Fibroblast of lung (primary cell): ENCODE measurements at regions not wholly inside any gene's neighbourhood (a gene's known extent, or its start where the extent isn't known, plus 50 kb on each side); places are given as distances from the start of the nearest gene placed in this dataset.

Source experiments
- DNase-seq, 2 donors: peaks; one replicate each; pipeline versions ENCODE4 v3.0.0 to v3.0.0-alpha.2; 2010; ENCODE audit warnings: low read depth in 2 of 2
- H2AFZ ChIP-seq: 2 replicates; pipeline ENCODE4 v1.5.1; 2012; ENCODE audit warnings: low read length, control low read depth, inconsistent platforms
- H3K27ac ChIP-seq: 2 replicates; pipeline ENCODE4 v1.5.1; 2011; ENCODE audit warnings: low read length, control low read depth; ENCODE audit not compliant: insufficient read depth
- H3K27me3 ChIP-seq: 2 replicates; pipeline ENCODE4 v1.5.1; 2011; ENCODE audit warnings: mild to moderate bottlenecking, low read length; ENCODE audit not compliant: control insufficient read depth, insufficient read depth
- H3K36me3 ChIP-seq: 2 replicates; pipeline ENCODE4 v1.5.1; 2011; ENCODE audit warnings: low read length; ENCODE audit not compliant: control insufficient read depth, insufficient read depth
- H3K4me1 ChIP-seq: 2 replicates; pipeline ENCODE4 v1.5.1; 2011; ENCODE audit warnings: low read length; ENCODE audit not compliant: control insufficient read depth, insufficient read depth; ENCODE audit errors: extremely low read depth
- H3K4me2 ChIP-seq: 2 replicates; pipeline ENCODE4 v1.5.1; 2011; ENCODE audit warnings: low read length, control low read depth; ENCODE audit not compliant: insufficient read depth; ENCODE audit errors: extremely low read depth
- H3K4me3 ChIP-seq, 4 experiments: fragments of 200-600 bp in 1 of 4; sonication (generic) in 1 of 4; replicated peaks in 1 of 4; 2 replicates each; pipeline ENCODE4 v1.5.1; 2011 to 2016; ENCODE audit warnings: low read length in 4 of 4, low read depth in 3 of 4, mild to moderate bottlenecking in 3 of 4, control low read depth in 2 of 4, inconsistent platforms in 1 of 4, mixed read lengths in 1 of 4; ENCODE audit not compliant: insufficient read depth in 1 of 4; ENCODE audit errors: control extremely low read depth in 1 of 4
- H3K79me2 ChIP-seq: 2 replicates; pipeline ENCODE4 v1.5.1; 2012; ENCODE audit warnings: mild to moderate bottlenecking, low read length, inconsistent platforms; ENCODE audit not compliant: control insufficient read depth, insufficient read depth
- H3K9ac ChIP-seq: 2 replicates; pipeline ENCODE4 v1.5.1; 2011; ENCODE audit warnings: mild to moderate bottlenecking, low read length, control low read depth; ENCODE audit not compliant: insufficient read depth
- H3K9me3 ChIP-seq: 2 replicates; pipeline ENCODE4 v1.5.1; 2012; ENCODE audit warnings: low read depth, low read length; ENCODE audit not compliant: control insufficient read depth, insufficient read depth
- H4K20me1 ChIP-seq: 2 replicates; pipeline ENCODE4 v1.5.1; 2011; ENCODE audit warnings: low read length; ENCODE audit not compliant: control insufficient read depth, insufficient read depth; ENCODE audit errors: extremely low read depth
- EZH2 ChIP-seq: IDR thresholded peaks from 2 replicates; pipeline ENCODE4 v1.5.1; 2012; ENCODE audit warnings: low read length, control low read depth, mild to moderate bottlenecking; ENCODE audit errors: missing control alignments
- TF ChIP-seq, protein P1 (sequence below), 2 donors: IDR thresholded peaks in 1 of 2; conservative IDR thresholded peaks in 1 of 2; 1 replicate in 1 of 2; 2 replicates in 1 of 2; pipeline ENCODE4 v1.5.1; 2011 to 2012; ENCODE audit warnings: low read length in 2 of 2, control low read depth in 1 of 2, inconsistent platforms in 1 of 2, low read depth in 1 of 2, mild to moderate bottlenecking in 1 of 2

DNA sequence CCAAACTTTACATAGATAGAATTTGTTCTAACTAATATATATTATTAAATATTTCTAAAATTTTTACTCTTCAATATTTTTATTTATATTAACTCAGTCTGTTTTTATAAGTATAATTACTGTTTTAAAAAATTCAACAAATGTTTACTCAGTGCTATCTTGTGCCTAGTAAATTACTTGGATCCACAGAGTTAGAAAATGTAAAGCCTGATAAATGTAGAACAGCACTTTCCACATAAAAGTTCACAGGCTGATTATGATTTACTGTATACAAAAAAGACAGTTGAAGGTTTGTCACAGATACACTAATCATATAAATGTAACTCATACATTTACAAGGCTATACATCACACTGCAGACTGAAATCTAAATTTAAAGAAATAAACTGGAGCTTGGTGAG, 170.0 kb downstream of the FOXG1 start:
- H3K27ac ChIP-seq = no peak overlapping the region
- no peak for TF ChIP-seq EZH2
- TF ChIP-seq, protein P1, sequence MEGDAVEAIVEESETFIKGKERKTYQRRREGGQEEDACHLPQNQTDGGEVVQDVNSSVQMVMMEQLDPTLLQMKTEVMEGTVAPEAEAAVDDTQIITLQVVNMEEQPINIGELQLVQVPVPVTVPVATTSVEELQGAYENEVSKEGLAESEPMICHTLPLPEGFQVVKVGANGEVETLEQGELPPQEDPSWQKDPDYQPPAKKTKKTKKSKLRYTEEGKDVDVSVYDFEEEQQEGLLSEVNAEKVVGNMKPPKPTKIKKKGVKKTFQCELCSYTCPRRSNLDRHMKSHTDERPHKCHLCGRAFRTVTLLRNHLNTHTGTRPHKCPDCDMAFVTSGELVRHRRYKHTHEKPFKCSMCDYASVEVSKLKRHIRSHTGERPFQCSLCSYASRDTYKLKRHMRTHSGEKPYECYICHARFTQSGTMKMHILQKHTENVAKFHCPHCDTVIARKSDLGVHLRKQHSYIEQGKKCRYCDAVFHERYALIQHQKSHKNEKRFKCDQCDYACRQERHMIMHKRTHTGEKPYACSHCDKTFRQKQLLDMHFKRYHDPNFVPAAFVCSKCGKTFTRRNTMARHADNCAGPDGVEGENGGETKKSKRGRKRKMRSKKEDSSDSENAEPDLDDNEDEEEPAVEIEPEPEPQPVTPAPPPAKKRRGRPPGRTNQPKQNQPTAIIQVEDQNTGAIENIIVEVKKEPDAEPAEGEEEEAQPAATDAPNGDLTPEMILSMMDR (conservative IDR thresholded peaks at IDR 0.05 in 1 of 2, IDR thresholded peaks at IDR 0.05 in 1 of 2; ENCODE audit: low read depth in 1 of 2, low read length in 2 of 2) = no peak
- no peak for DNase-seq

DNA sequence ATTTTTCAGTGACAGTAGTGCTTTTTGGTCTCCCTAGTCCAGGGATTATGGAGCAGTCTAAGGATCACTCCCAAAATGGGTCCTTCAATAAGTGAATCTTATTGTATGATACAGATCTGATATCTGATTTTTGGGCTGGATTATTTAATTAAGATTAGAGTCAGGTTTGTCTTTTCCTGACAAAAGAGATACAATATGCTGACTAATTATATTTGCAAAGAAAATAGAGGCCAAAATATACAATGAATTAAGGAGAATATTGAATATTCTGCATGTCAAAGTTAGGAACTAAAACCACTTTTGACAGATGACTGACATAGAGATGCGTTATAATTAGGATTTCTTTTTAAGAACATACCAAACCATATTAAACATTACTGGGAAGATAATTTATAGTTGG, 175.2 kb downstream of the FOXG1 start:
- Histone ChIP-seq H3K4me1 (no peaks in the 10 kb centered on the region), H3K9me3 (no peaks in the 10 kb centered on the region)

More for the DNA sequence above, 170.0 kb downstream of the FOXG1 start:
- Histone ChIP-seq H3K4me1 (no peaks in the 10 kb centered on the region), H3K4me3 (no peak overlapping the region), H3K27me3 (no peaks in the 10 kb centered on the region), H3K9me3 (no peaks in the 10 kb centered on the region), H2AFZ (no peak overlapping the region), H3K79me2 (no peaks in the 10 kb centered on the region), H3K36me3 (no peaks in the 10 kb centered on the region), H3K9ac (no peak overlapping the region), H4K20me1 (no peaks in the 10 kb centered on the region), H3K4me2 (no peak overlapping the region)

DNA sequence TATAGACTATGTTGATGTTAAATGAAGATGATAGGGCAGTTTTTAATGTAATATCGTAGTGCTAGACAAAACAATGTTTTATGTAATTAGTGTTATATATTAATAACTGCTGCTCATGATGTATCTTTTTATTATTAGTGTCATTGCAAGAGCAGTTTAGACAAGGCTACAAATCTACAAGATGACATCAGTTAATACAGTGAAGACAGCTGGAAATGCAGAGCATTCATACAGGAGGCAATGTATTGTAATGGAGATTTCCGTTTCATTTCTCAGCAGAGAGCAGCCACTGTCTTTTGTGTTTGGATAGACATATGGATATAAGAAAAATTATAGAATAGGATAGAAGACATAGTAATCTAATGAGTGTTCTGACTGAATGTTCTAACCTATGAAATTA, 178.0 kb downstream of the FOXG1 start:
- Histone ChIP-seq H3K4me3 (no peak overlapping the region), H3K36me3 (no peaks in the 10 kb centered on the region), H3K4me2 (no peak overlapping the region), H3K27ac (no peak overlapping the region), H3K9ac (no peak overlapping the region), H3K79me2 (no peaks in the 10 kb centered on the region), H3K9me3 (no peaks in the 10 kb centered on the region), H2AFZ (no peak overlapping the region), H3K27me3 (no peaks in the 10 kb centered on the region), H3K4me1 (no peaks in the 10 kb centered on the region), H4K20me1 (no peaks in the 10 kb centered on the region)
- no peak for DNase-seq
- TF ChIP-seq EZH2 = no peak

More for the DNA sequence above, 175.2 kb downstream of the FOXG1 start:
- Histone ChIP-seq H3K79me2 (no peaks in the 10 kb centered on the region), H3K27ac (no peak overlapping the region), H4K20me1 (no peaks in the 10 kb centered on the region), H2AFZ (no peak overlapping the region), H3K9ac (no peak overlapping the region), H3K36me3 (no peaks in the 10 kb centered on the region), H3K4me2 (no peak overlapping the region), H3K27me3 (no peaks in the 10 kb centered on the region), H3K4me3 (no peak overlapping the region)
- DNase-seq = no peak
- no peak for TF ChIP-seq EZH2
- TF ChIP-seq, protein P1 (conservative IDR thresholded peaks at IDR 0.05 in 1 of 2, IDR thresholded peaks at IDR 0.05 in 1 of 2; ENCODE audit: low read depth in 1 of 2, low read length in 2 of 2) = no peak

DNA sequence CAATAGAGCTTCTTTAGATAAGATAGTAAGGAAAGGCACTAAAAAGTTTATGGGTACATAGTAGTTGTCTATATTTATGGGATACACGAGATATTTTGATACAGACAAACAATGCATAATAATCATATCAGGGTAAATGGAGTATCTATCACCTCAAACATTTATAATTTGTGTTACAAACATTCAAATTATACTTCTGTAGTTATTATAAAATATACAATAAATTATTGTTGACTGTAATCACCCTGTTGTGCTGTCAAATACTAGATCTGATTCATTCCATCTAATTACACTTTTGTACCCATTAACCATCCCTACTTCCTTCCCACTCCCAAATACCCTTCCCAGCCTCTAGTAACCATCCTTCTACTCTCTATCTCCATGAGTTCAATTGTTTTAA, 179.7 kb downstream of the FOXG1 start:
- Histone ChIP-seq H3K4me1 (no peaks in the 10 kb centered on the region), H4K20me1 (no peaks in the 10 kb centered on the region), H3K27ac (no peak overlapping the region), H3K9ac (no peak overlapping the region), H3K4me3 (no peak overlapping the region), H3K9me3 (no peaks in the 10 kb centered on the region), H2AFZ (no peak overlapping the region), H3K79me2 (no peaks in the 10 kb centered on the region), H3K27me3 (no peaks in the 10 kb centered on the region), H3K36me3 (no peaks in the 10 kb centered on the region), H3K4me2 (no peak overlapping the region)
- no peak for TF ChIP-seq EZH2
- TF ChIP-seq, protein P1 (conservative IDR thresholded peaks at IDR 0.05 in 1 of 2, IDR thresholded peaks at IDR 0.05 in 1 of 2; ENCODE audit: low read depth in 1 of 2, low read length in 2 of 2) = no peak
- no peak for DNase-seq
